Sigmoid colon (tissue), 4 donors: ENCODE measurements at regions not wholly inside any gene's neighbourhood (a gene's known extent, or its start where the extent isn't known, plus 50 kb on each side); places are given as distances from the start of the nearest gene placed in this dataset.

Experiments
- CTCF ChIP-seq, 4 experiments: fragments of 450-650 bp in 3 of 4; fragments of 200-600 bp in 1 of 4; IDR thresholded peaks; one replicate each; pipeline ENCODE4 v1.5.1; 2016 to 2019; ENCODE audit warnings: antibody characterized with exemption in 4 of 4, mild to moderate bottlenecking in 3 of 4, moderate library complexity in 2 of 4
- EP300 ChIP-seq, 4 donors: sonication (generic); formaldehyde crosslinking; IDR thresholded peaks; one replicate each; pipeline ENCODE4 v1.6.1; 2017; ENCODE audit warnings: antibody characterized with exemption in 4 of 4
- POLR2A ChIP-seq, 2 donors: fragments of 450-650 bp; IDR thresholded peaks; one replicate each; pipeline ENCODE4 v1.6.1; 2016; ENCODE audit warnings: antibody characterized with exemption in 2 of 2, mild to moderate bottlenecking in 2 of 2, moderate library complexity in 2 of 2
- POLR2AphosphoS5 ChIP-seq, 4 donors: sonication (generic); formaldehyde crosslinking; IDR thresholded peaks; one replicate each; pipeline ENCODE4 v1.6.1; 2017; ENCODE audit warnings: antibody characterized with exemption in 4 of 4

DNA sequence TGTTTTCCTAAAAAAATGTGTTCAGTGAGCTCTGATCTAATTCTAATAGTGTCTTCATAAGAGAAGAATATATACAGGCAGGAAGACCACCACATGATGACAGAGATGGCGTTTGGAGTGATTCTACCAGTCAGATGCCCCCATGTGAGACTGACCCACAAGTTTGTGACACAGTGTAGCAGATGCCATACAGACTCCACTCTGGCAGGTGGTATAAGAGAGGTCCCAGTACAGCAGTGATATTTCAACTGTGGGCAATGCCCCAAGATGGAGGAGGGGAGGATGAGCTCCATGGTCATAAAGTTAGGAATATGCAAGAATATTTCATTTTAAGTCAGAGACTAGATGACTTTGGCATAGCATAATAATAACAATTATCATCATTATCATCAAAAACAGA is 1022.6 kb downstream of the KCNMA1 start:
- no peak for TF ChIP-seq CTCF (IDR thresholded peaks at IDR 0.05)
- no peak for TF ChIP-seq POLR2AphosphoS5 (IDR thresholded peaks at IDR 0.05)
- no peak for TF ChIP-seq POLR2A (IDR thresholded peaks at IDR 0.05)
- TF ChIP-seq EP300 (IDR thresholded peaks at IDR 0.05): no peak
